CD14-positive monocyte (primary cell): ENCODE measurements at regions not wholly inside any gene's neighbourhood (a gene's known extent, or its start where the extent isn't known, plus 50 kb on each side); places are given as distances from the start of the nearest gene placed in this dataset.

Experiments used
- DNase-seq, 3 donors: peaks; one replicate each; pipeline ENCODE4 v3.0.0-alpha.2; 2011 to 2022
- H2AFZ ChIP-seq: 2 replicates; pipeline ENCODE4 v1.6.0; 2012; ENCODE audit warnings: mild to moderate bottlenecking, low read depth, low read length, inconsistent platforms; ENCODE audit not compliant: insufficient read depth, poor library complexity, severe bottlenecking
- H3K27ac ChIP-seq, 2 donors: 1 replicate in 1 of 2; 2 replicates in 1 of 2; pipeline ENCODE4 v1.5.1; 2012 to 2013; ENCODE audit warnings: low read length in 2 of 2, control low read depth in 1 of 2, inconsistent platforms in 1 of 2, low read depth in 1 of 2, mild to moderate bottlenecking in 1 of 2
- H3K27me3 ChIP-seq, 2 donors: one replicate each; pipeline versions ENCODE4 v1.6.0 to v1.6.1; 2011 to 2013; ENCODE audit warnings: low read length in 2 of 2; ENCODE audit not compliant: control insufficient read depth in 2 of 2, insufficient read depth in 2 of 2
- H3K36me3 ChIP-seq, 2 donors: replicated peaks in 1 of 2; 1 replicate in 1 of 2; 2 replicates in 1 of 2; pipeline versions ENCODE4 v1.5.1 to v1.6.1; 2012 to 2013; ENCODE audit warnings: low read length in 2 of 2, control low read depth in 1 of 2, inconsistent platforms in 1 of 2, mild to moderate bottlenecking in 1 of 2; ENCODE audit not compliant: insufficient read depth in 2 of 2, control insufficient read depth in 1 of 2
- H3K4me1 ChIP-seq, 2 donors: 1 replicate in 1 of 2; 2 replicates in 1 of 2; pipeline versions ENCODE4 v1.5.1 to v1.6.1; 2012 to 2013; ENCODE audit warnings: low read length in 2 of 2, control low read depth in 1 of 2, inconsistent platforms in 1 of 2, mild to moderate bottlenecking in 1 of 2, moderate library complexity in 1 of 2; ENCODE audit not compliant: insufficient read depth in 2 of 2, control insufficient read depth in 1 of 2
- H3K4me2 ChIP-seq: replicated peaks from 2 replicates; pipeline ENCODE3; 2012; ENCODE audit warnings: low read length, moderate library complexity, mild to moderate bottlenecking; ENCODE audit not compliant: poor library complexity, severe bottlenecking; ENCODE audit errors: extremely low read depth
- H3K4me3 ChIP-seq, 3 experiments: fragments of 200-600 bp in 1 of 3; sonication (generic) in 1 of 3; replicated peaks in 1 of 3; 1 replicate in 2 of 3; 2 replicates in 1 of 3; pipeline ENCODE4 v1.5.1; 2011 to 2013; ENCODE audit warnings: low read length in 3 of 3, mild to moderate bottlenecking in 3 of 3, control low read depth in 2 of 3, low read depth in 2 of 3, inconsistent platforms in 1 of 3, moderate library complexity in 1 of 3
- H3K79me2 ChIP-seq: 2 replicates; pipeline ENCODE4 v1.6.0; 2012; ENCODE audit warnings: mild to moderate bottlenecking, control low read depth, inconsistent platforms, low read length, moderate library complexity; ENCODE audit not compliant: insufficient read depth
- H3K9ac ChIP-seq: 2 replicates; pipeline ENCODE4 v1.6.0; 2017; ENCODE audit warnings: low read length, mild to moderate bottlenecking; ENCODE audit not compliant: insufficient read depth, poor library complexity, severe bottlenecking
- H3K9me3 ChIP-seq, 2 donors: replicated peaks in 1 of 2; 1 replicate in 1 of 2; 2 replicates in 1 of 2; pipeline versions ENCODE4 v1.5.1 to v1.6.1; 2012 to 2013; ENCODE audit warnings: low read length in 2 of 2, control low read depth in 1 of 2; ENCODE audit not compliant: control insufficient read depth in 1 of 2, insufficient read depth in 1 of 2
- H4K20me1 ChIP-seq: 2 replicates; pipeline ENCODE4 v1.6.0; 2012; ENCODE audit warnings: mild to moderate bottlenecking, low read length, control low read depth, moderate library complexity; ENCODE audit not compliant: insufficient read depth
- H3K27ac Mint-ChIP-seq, 7 donors: one replicate each; pipeline ENCODE4 v1.8.0; 2020; ENCODE audit warnings: mild to moderate bottlenecking in 7 of 7, mixed read lengths in 7 of 7, moderate library complexity in 6 of 7, inconsistent platforms in 2 of 7
- H3K27me3 Mint-ChIP-seq, 3 donors: one replicate each; pipeline ENCODE4 v1.8.0; 2021 to 2022; ENCODE audit warnings: low read depth in 3 of 3, mild to moderate bottlenecking in 3 of 3, mixed read lengths in 3 of 3, moderate library complexity in 3 of 3, inconsistent platforms in 1 of 3
- H3K36me3 Mint-ChIP-seq, 2 donors: one replicate each; pipeline ENCODE4 v1.8.0; 2020; ENCODE audit warnings: mixed read lengths in 2 of 2, inconsistent platforms in 1 of 2, mild to moderate bottlenecking in 1 of 2
- H3K4me1 Mint-ChIP-seq: one replicate; pipeline ENCODE4 v1.8.0; 2020; ENCODE audit warnings: mild to moderate bottlenecking, mixed read lengths
- H3K4me3 Mint-ChIP-seq, 2 donors: one replicate each; pipeline ENCODE4 v1.8.0; 2020; ENCODE audit warnings: mild to moderate bottlenecking in 2 of 2, mixed read lengths in 2 of 2, moderate library complexity in 1 of 2
- H3K9me3 Mint-ChIP-seq, 7 donors: one replicate each; pipeline ENCODE4 v1.8.0; 2020 to 2022; ENCODE audit warnings: mixed read lengths in 7 of 7, mild to moderate bottlenecking in 6 of 7, moderate library complexity in 6 of 7, inconsistent platforms in 2 of 7
- WGBS: methylation state at CpG from one replicate; pipeline ENCODE4 v1.1.5; 2013; ENCODE audit warnings: missing lambda C conversion rate; ENCODE audit not compliant: insufficient coverage; 5-methylcytosine and 5-hydroxymethylcytosine counted together
- intact Hi-C, 2 donors: fragments of 100-400 bp; cut with micrococcal nuclease; formaldehyde crosslinking; loops; one replicate each; pipeline versions ENCODE4 v1.15.0 to v1.15.1; 2023
- TF ChIP-seq, protein P1 (sequence below): fragments of 200-600 bp; IDR thresholded peaks from one replicate; pipeline ENCODE4 v1.8.0; 2022; ENCODE audit warnings: antibody characterized with exemption, mild to moderate bottlenecking

DNA sequence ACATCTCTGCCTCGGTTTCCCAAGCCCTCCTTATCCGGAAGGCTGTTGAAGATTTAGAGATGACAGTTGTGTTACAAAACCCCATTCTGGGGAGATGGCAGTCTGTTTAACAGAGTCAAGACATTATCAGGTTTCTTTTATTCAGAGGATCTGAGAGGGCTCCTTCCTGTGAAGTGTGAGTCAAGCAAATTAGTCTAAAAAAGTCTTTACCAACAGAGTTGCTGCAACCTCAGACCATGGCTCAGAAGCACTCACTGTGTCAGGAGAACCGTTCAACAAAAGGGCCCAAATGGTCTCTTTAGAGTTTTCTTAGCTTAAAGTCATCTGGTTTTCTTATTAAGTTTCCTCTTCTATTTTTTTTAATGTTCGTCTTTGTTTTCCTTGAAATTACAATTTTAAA, 717.8 kb downstream of the EPM2A start:
- no peaks in the 10 kb centered on the region for H3K36me3 ChIP-seq
- no peaks in the 10 kb centered on the region for H3K79me2 ChIP-seq
- no peak overlapping the region for H3K4me2 ChIP-seq
- H3K9me3 Mint-ChIP-seq, result peaks cover 0 to 2% (median 0%) of the 10 kb centered on the region in 7 donors
- no peaks in the 10 kb centered on the region for H3K9me3 ChIP-seq
- H3K4me1 ChIP-seq, result peaks cover 0 to 4% of the 10 kb centered on the region in 2 donors
- no CpG with 5 or more reads among the region's 4 CpGs for WGBS
- H2AFZ ChIP-seq, result no peak overlapping the region
- H3K27ac ChIP-seq, result no peak overlapping the region
- no peak overlapping the region for H3K4me3 ChIP-seq
- H3K4me1 Mint-ChIP-seq, result peaks cover 10% of the 10 kb centered on the region
- TF ChIP-seq, protein P1, sequence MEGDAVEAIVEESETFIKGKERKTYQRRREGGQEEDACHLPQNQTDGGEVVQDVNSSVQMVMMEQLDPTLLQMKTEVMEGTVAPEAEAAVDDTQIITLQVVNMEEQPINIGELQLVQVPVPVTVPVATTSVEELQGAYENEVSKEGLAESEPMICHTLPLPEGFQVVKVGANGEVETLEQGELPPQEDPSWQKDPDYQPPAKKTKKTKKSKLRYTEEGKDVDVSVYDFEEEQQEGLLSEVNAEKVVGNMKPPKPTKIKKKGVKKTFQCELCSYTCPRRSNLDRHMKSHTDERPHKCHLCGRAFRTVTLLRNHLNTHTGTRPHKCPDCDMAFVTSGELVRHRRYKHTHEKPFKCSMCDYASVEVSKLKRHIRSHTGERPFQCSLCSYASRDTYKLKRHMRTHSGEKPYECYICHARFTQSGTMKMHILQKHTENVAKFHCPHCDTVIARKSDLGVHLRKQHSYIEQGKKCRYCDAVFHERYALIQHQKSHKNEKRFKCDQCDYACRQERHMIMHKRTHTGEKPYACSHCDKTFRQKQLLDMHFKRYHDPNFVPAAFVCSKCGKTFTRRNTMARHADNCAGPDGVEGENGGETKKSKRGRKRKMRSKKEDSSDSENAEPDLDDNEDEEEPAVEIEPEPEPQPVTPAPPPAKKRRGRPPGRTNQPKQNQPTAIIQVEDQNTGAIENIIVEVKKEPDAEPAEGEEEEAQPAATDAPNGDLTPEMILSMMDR, result no peak
- no peak overlapping the region for H3K27ac Mint-ChIP-seq
- no peaks in the 10 kb centered on the region for H4K20me1 ChIP-seq
- H3K9ac ChIP-seq, result no peak overlapping the region
- no peak for DNase-seq
- H3K27me3 Mint-ChIP-seq, result peaks cover 0 to 2% (median 0%) of the 10 kb centered on the region in 3 donors
- no peaks in the 10 kb centered on the region for H3K27me3 ChIP-seq
- intact Hi-C loops, result no loop called here
- H3K36me3 Mint-ChIP-seq, result no peaks in the 10 kb centered on the region
- no peak overlapping the region for H3K4me3 Mint-ChIP-seq

DNA sequence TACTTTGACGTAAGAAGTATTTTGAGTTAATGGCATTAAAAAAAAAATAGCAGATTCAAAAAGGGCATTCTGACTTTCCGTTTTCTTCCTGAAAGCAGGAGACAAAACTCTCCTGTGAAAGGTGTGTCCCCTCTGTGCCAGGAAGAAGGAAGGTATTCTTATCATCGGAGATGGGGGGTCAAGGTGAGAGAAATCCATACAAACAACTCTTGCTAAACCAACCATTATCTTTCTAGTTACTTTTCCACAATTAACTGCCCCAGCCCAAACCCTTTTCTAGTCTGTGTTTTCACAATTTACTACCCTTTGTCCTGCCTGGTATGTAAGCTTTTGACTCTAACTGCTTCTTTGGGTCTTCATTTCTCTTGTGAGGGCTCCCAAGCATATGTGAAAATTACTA, 717.3 kb downstream of the EPM2A start:
- H3K4me3 Mint-ChIP-seq, result no peak overlapping the region
- no peaks in the 10 kb centered on the region for H3K36me3 Mint-ChIP-seq
- Histone ChIP-seq H3K36me3 (no peaks in the 10 kb centered on the region), H3K27me3 (no peaks in the 10 kb centered on the region), H4K20me1 (no peaks in the 10 kb centered on the region), H3K4me2 (no peak overlapping the region), H3K9me3 (no peaks in the 10 kb centered on the region), H3K27ac (no peak overlapping the region), H3K79me2 (no peaks in the 10 kb centered on the region), H3K4me3 (no peak overlapping the region), H3K4me1 (peaks cover 0 to 4% of the 10 kb centered on the region in 2 donors), H3K9ac (no peak overlapping the region), H2AFZ (no peak overlapping the region)
- H3K27ac Mint-ChIP-seq, result no peak overlapping the region
- peaks cover 0 to 2% (median 0%) of the 10 kb centered on the region in 7 donors for H3K9me3 Mint-ChIP-seq
- no peak for DNase-seq
- peaks cover 10% of the 10 kb centered on the region for H3K4me1 Mint-ChIP-seq
- H3K27me3 Mint-ChIP-seq, result peaks cover 0 to 2% (median 0%) of the 10 kb centered on the region in 3 donors
- 100% methylated on average over 2 of the region's 3 CpGs for WGBS
- intact Hi-C loops, result no loop called here
- TF ChIP-seq, protein P1, result no peak
